ENCODE measurements at regions not wholly inside any gene's neighbourhood (a gene's known extent, or its start where the extent isn't known, plus 50 kb on each side); places are given as distances from the start of the nearest gene placed in this dataset.

- TF ChIP-seq POLR2AphosphoS5 (IDR thresholded peaks at IDR 0.05) (no peak), POLR2A (IDR thresholded peaks at IDR 0.05) (no peak), CTCF (IDR thresholded peaks at IDR 0.05) (no peak), EP300 (IDR thresholded peaks at IDR 0.05) (no peak)
Measured at GRCh38 chr6:132126150-132126549, 175.0 kb upstream of the CCN2 start.

Measured in gastroesophageal sphincter (tissue), 3 donors.